Tibial artery (tissue), 4 donors: ENCODE measurements at regions not wholly inside any gene's neighbourhood (a gene's known extent, or its start where the extent isn't known, plus 50 kb on each side); places are given as distances from the start of the nearest gene placed in this dataset.

Experiments used
- DNase-seq, 2 donors: peaks; one replicate each; pipeline ENCODE4 v3.0.0-alpha.2; 2019
- H3K27ac ChIP-seq, 2 donors: fragments of 200-600 bp; sonication (generic) in 1 of 2; 1 replicate in 1 of 2; 2 replicates in 1 of 2; pipeline ENCODE4 v1.5.1; 2018 to 2019; ENCODE audit warnings: mild to moderate bottlenecking in 1 of 2
- H3K27me3 ChIP-seq, 2 donors: fragments of 200-600 bp; sonication (generic) in 1 of 2; one replicate each; pipeline versions ENCODE4 v1.5.1 to v1.6.0; 2016 to 2019
- H3K36me3 ChIP-seq, 3 donors: fragments of 200-600 bp; sonication (generic) in 2 of 3; one replicate each; pipeline ENCODE4 v1.5.1; 2016 to 2019; ENCODE audit warnings: mild to moderate bottlenecking in 2 of 3
- H3K4me1 ChIP-seq, 4 donors: fragments of 200-600 bp; sonication (generic) in 2 of 4; 1 replicate in 3 of 4; 2 replicates in 1 of 4; pipeline ENCODE4 v1.5.1; 2016 to 2019
- H3K4me3 ChIP-seq, 2 donors: fragments of 200-600 bp; sonication (generic) in 1 of 2; 1 replicate in 1 of 2; 2 replicates in 1 of 2; pipeline ENCODE4 v1.5.1; 2018 to 2019; ENCODE audit warnings: mild to moderate bottlenecking in 2 of 2
- H3K9me3 ChIP-seq, 3 donors: fragments of 200-600 bp; sonication (generic) in 1 of 3; one replicate each; pipeline ENCODE4 v1.5.1; 2016 to 2019
- intact Hi-C: fragments of 100-400 bp; cut with DNase I; formaldehyde crosslinking; loops from one replicate; pipeline ENCODE4 v1.15.0; 2023; ENCODE audit warnings: low total_unique reads
- TF ChIP-seq, protein P1 (sequence below), 2 experiments: fragments of 200-600 bp in 1 of 2; fragments of 450-650 bp in 1 of 2; IDR thresholded peaks; one replicate each; pipeline ENCODE4 v1.5.1; 2017 to 2019; ENCODE audit warnings: antibody characterized with exemption in 2 of 2, mild to moderate bottlenecking in 1 of 2, moderate library complexity in 1 of 2

DNA sequence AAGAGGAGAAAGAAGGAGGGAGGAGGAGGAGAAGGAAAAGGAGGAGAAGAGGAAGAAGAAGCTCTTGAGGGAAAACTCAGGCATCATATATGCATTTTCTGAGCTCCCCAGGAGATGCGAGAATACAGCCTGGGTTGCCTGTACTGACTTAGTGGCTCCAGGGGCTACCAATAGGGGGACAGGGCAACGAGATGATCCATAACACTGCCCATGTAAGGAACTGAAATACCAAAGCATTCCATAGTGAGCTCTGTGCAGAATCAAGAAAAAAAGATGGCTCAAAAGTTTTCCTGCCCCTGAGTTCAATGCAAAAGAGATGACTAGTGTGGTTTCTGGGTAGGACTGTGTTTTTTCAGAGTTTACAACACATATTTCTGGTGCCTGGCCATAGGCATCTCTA, 258.7 kb downstream of the ALDH8A1 start:
- Histone ChIP-seq H3K27me3 (no peaks in the 10 kb centered on the region), H3K9me3 (no peaks in the 10 kb centered on the region), H3K36me3 (no peaks in the 10 kb centered on the region), H3K4me1 (no peaks in the 10 kb centered on the region), H3K4me3 (no peak overlapping the region), H3K27ac (no peak overlapping the region)
- no peak for DNase-seq
- TF ChIP-seq, protein P1, sequence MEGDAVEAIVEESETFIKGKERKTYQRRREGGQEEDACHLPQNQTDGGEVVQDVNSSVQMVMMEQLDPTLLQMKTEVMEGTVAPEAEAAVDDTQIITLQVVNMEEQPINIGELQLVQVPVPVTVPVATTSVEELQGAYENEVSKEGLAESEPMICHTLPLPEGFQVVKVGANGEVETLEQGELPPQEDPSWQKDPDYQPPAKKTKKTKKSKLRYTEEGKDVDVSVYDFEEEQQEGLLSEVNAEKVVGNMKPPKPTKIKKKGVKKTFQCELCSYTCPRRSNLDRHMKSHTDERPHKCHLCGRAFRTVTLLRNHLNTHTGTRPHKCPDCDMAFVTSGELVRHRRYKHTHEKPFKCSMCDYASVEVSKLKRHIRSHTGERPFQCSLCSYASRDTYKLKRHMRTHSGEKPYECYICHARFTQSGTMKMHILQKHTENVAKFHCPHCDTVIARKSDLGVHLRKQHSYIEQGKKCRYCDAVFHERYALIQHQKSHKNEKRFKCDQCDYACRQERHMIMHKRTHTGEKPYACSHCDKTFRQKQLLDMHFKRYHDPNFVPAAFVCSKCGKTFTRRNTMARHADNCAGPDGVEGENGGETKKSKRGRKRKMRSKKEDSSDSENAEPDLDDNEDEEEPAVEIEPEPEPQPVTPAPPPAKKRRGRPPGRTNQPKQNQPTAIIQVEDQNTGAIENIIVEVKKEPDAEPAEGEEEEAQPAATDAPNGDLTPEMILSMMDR (IDR thresholded peaks at IDR 0.05) = no peak
- intact Hi-C loops = no loop called here

DNA sequence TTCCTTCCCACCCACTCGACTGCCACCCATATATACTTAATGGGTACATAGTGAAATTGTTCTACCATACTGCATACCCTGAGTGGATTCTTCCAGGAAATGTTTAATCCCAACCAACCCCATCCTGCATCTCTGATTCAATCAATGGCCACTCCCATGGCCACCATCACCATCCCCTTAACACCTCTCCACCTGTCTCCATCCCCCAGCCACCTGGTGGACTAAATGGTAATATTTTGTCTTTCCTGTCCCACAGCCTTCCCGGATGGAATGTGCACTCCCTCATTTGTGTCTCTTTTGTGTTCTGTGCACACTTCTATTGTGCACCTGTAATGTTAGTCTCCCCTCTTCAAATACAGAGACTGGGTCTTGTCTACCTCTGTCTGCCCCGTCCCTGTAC, 259.9 kb downstream of the ALDH8A1 start:
- TF ChIP-seq, protein P1 (IDR thresholded peaks at IDR 0.05) = no peak
- no peak for DNase-seq
- Histone ChIP-seq H3K36me3 (no peaks in the 10 kb centered on the region), H3K27me3 (no peaks in the 10 kb centered on the region), H3K9me3 (no peaks in the 10 kb centered on the region), H3K4me1 (no peaks in the 10 kb centered on the region), H3K4me3 (no peak overlapping the region), H3K27ac (no peak overlapping the region)
- intact Hi-C loops = no loop called here

DNA sequence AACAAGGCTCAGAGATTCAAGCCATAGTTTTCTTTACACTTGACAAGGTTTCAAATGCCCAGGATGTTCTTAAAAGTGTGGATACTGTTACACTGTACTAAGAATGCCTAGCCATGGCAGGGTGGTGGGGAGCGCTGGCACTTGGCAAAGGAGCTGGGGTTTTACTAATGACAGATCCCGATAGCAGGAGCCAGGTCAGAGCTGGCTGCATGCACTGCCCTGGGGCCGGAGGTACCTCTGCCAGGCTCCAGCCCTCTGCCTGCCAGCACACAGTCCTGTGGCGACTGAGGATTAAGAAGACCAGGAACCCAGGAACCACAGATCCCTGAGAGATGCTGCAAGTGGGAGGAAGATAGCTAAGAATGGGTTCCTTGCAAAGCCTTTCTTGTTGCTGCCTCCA, 260.3 kb downstream of the ALDH8A1 start:
- Histone ChIP-seq H3K36me3 (no peaks in the 10 kb centered on the region), H3K27me3 (no peaks in the 10 kb centered on the region), H3K4me3 (no peak overlapping the region), H3K4me1 (no peaks in the 10 kb centered on the region), H3K27ac (no peak overlapping the region), H3K9me3 (no peaks in the 10 kb centered on the region)
- intact Hi-C loops = no loop called here
- no peak for DNase-seq
- TF ChIP-seq, protein P1 (IDR thresholded peaks at IDR 0.05) = no peak

DNA sequence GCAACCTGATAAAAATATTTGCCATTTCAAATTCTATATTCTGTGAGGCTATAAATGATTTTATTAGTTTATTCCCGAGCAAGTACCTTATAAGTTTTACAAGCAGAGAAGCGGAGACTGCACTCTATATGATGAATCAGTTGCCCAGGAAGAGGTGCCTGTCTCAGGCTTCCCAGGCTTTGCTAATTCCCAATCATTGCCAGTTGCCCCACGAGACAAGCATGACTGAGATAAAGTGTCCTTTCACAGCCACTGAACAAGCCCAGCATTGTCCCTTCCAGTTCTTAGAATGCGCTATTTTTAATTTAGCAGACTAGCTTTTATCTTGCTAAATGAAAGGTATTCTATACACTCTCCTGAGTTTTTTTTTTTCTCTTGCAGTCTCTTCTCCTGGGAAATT, 260.7 kb downstream of the ALDH8A1 start:
- intact Hi-C loops = no loop called here
- TF ChIP-seq, protein P1 (IDR thresholded peaks at IDR 0.05) = no peak
- Histone ChIP-seq H3K4me1 (no peaks in the 10 kb centered on the region), H3K36me3 (no peaks in the 10 kb centered on the region), H3K27me3 (no peaks in the 10 kb centered on the region), H3K4me3 (no peak overlapping the region), H3K27ac (no peak overlapping the region), H3K9me3 (no peaks in the 10 kb centered on the region)
- DNase-seq = no peak

DNA sequence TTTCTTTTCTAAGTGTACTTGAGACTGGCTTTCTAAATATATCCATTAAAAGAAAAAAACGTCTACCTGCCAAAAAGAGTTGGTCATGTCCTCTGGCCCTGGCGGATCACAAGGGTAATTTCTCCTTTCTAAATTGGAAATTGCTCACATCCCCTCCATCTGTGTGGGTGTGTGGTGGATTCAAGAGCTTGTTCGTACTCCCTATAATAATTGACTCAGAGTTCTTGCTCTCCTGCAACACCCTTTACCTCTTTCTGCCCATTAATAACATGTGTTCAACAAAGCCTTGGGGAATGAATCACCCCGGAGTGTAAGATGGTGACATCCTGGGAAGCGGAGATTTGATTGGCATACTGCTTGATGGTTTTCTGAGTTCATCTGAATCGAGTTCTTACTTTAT, 263.8 kb downstream of the ALDH8A1 start:
- Histone ChIP-seq H3K27ac (no peak overlapping the region), H3K4me3 (no peak overlapping the region), H3K27me3 (no peaks in the 10 kb centered on the region), H3K4me1 (no peaks in the 10 kb centered on the region), H3K9me3 (no peaks in the 10 kb centered on the region), H3K36me3 (no peaks in the 10 kb centered on the region)
- intact Hi-C loops = no loop called here
- DNase-seq = no peak
- TF ChIP-seq, protein P1 (IDR thresholded peaks at IDR 0.05) = no peak

DNA sequence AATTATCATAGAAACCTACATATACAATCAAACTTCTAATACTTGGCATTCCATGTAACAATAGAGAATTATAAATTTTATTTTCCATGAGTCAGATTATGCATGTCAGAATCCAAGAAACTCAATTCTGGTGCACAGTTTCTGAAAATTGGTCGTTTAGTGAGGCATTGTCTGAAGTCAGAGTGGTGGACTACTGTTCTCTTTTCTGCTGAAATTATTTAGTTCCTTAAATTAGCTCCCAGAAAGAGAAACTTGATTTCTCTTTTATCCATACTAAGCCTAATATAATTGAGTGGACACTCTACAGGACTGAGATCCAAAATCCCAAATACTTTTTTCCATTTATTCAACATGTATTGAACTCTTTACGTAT, 265.5 kb downstream of the ALDH8A1 start:
- no peaks in the 10 kb centered on the region for H3K27me3 ChIP-seq
- H3K36me3 ChIP-seq = no peaks in the 10 kb centered on the region
- TF ChIP-seq, protein P1 (IDR thresholded peaks at IDR 0.05) = no peak
- H3K4me3 ChIP-seq = no peak overlapping the region
- no peaks in the 10 kb centered on the region for H3K9me3 ChIP-seq
- H3K4me1 ChIP-seq = no peaks in the 10 kb centered on the region
- intact Hi-C loops = no loop called here
- H3K27ac ChIP-seq = no peak overlapping the region
- DNase-seq = no peak
